SJSA1 (cell line): ENCODE measurements at regions not wholly inside any gene's neighbourhood (a gene's known extent, or its start where the extent isn't known, plus 50 kb on each side); places are given as distances from the start of the nearest gene placed in this dataset.

Experiments used
- DNase-seq, 2 experiments: peaks; one replicate each; pipeline ENCODE4 v3.0.0-alpha.2; 2015 to 2020; ENCODE audit warnings: low spot score in 2 of 2, low read depth in 1 of 2
- H3K27ac ChIP-seq: fragments of 250-450 bp; sonication (Bioruptor Pico); 2 replicates; pipeline ENCODE4 v1.5.1; 2020; ENCODE audit warnings: mild to moderate bottlenecking, moderate library complexity
- H3K27me3 ChIP-seq: fragments of 250-450 bp; sonication (Bioruptor Pico); replicated peaks from 2 replicates; pipeline ENCODE4 v1.5.1; 2020; ENCODE audit warnings: mild to moderate bottlenecking, moderate library complexity
- H3K36me3 ChIP-seq: fragments of 250-450 bp; sonication (Bioruptor Pico); 2 replicates; pipeline ENCODE4 v1.5.1; 2020; ENCODE audit warnings: mild to moderate bottlenecking
- H3K4me1 ChIP-seq: fragments of 250-450 bp; sonication (Bioruptor Pico); replicated peaks from 2 replicates; pipeline ENCODE4 v1.6.1; 2021; ENCODE audit warnings: mild to moderate bottlenecking
- H3K4me3 ChIP-seq: fragments of 250-450 bp; sonication (Bioruptor Pico); 2 replicates; pipeline ENCODE4 v1.5.1; 2020; ENCODE audit warnings: mild to moderate bottlenecking
- H3K9me3 ChIP-seq: fragments of 250-450 bp; sonication (Bioruptor Pico); replicated peaks from 2 replicates; pipeline ENCODE4 v1.5.1; 2020; ENCODE audit warnings: mild to moderate bottlenecking

DNA sequence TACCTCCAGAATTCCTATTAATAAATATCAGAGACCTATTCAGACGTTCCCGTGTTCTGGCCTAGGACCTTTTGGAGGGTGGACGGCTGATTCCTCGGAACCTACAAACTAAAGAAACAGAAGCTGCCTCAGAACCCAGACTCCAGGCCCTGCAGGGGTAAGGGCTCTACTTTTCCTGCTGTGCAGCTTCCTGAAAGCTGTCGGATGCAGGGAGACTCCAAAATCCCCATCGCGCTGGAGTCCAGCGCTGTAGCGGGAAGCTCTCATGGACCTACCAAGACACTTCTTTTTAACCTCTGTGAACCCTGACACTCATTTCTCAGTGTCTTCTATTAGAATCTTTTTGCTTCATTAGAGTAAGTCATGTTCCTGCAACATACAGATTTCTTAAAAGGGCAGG, 244.5 kb upstream of the PITRM1 start:
- H3K4me1 ChIP-seq, result no peaks in the 10 kb centered on the region
- no peak for DNase-seq

DNA sequence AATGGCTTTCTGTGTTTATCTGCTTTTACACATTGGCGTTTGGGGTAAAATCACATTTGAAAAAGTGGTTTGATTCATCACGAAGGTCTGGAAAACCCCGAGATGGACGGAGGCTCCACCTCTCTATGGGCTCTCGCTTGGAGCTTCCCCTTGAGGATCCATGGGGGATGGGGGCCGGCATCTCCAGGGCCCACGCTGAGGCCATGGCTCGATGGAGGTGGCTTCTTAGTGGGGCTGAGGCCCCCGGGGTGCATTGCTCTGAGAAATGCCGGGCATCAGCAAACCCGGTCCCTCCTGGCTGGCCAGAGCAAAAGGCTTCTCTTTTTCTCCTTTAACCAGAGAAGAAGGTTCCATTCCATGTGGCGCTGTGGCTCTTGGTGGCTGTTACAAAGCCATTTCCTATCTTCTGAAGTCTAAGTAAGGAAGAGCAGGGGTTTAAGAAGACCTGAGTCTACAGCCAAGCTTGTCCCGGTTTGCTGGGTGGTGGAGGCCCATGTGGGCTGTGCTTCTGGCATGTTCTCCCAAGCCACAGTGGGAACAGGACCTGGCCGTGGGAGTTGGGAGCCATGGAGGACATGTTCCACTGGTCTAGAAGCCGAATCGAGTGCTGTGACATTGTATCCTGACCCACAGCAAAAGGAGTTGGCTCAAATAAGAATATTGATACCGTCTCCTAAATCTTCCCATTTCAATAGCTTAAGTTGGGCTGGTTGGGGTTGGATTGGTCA, 243.5 kb upstream of the PITRM1 start:
- H3K4me3 ChIP-seq, result no peak overlapping the region
- no peak for DNase-seq
- no peaks in the 10 kb centered on the region for H3K9me3 ChIP-seq
- H3K4me1 ChIP-seq, result no peaks in the 10 kb centered on the region
- H3K27ac ChIP-seq, result no peak overlapping the region
- no peaks in the 10 kb centered on the region for H3K27me3 ChIP-seq
- H3K36me3 ChIP-seq, result no peaks in the 10 kb centered on the region

More for the DNA sequence above, 244.5 kb upstream of the PITRM1 start:
- H3K36me3 ChIP-seq, result no peaks in the 10 kb centered on the region
- no peak overlapping the region for H3K4me3 ChIP-seq
- H3K9me3 ChIP-seq, result no peaks in the 10 kb centered on the region
- no peak overlapping the region for H3K27ac ChIP-seq
- H3K27me3 ChIP-seq, result no peaks in the 10 kb centered on the region

DNA sequence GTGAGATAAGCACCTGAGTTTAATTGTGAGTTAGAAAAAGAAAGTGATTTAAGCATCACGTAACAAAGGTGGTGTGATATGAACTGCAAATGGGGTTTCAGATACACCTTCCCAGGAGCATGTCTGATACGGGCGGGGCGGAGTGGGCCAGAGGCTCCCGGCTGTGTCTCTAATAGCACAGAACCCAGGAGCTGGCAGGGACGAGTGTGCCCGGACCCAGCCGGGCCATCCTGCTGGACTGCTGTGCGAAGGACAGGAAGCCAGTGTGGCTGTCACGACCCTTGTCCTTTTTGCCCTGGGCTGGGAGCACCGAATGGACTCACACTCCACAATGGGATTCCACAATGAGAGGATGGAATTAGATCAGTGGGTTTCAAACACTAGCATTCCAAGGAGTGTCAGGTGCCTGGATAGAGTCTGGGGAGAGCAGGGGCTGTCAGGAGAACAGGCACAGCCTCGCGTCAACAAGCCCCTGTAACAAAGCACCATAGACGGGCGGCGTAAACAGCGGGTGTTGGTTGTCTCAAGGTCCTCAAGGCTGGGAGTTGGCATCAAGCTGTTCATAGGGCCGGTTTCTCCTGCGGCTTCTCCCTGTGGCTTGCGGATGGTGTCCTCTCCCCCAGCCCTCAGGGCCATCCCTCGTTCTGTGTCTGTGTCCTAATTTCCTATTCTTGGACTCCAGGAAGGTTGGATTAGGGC, 242.6 kb upstream of the PITRM1 start:
- H3K4me3 ChIP-seq, result no peak overlapping the region
- no peak for DNase-seq
- no peak overlapping the region for H3K27ac ChIP-seq
- no peaks in the 10 kb centered on the region for H3K36me3 ChIP-seq
- no peaks in the 10 kb centered on the region for H3K4me1 ChIP-seq
- H3K27me3 ChIP-seq, result no peaks in the 10 kb centered on the region
- no peaks in the 10 kb centered on the region for H3K9me3 ChIP-seq

DNA sequence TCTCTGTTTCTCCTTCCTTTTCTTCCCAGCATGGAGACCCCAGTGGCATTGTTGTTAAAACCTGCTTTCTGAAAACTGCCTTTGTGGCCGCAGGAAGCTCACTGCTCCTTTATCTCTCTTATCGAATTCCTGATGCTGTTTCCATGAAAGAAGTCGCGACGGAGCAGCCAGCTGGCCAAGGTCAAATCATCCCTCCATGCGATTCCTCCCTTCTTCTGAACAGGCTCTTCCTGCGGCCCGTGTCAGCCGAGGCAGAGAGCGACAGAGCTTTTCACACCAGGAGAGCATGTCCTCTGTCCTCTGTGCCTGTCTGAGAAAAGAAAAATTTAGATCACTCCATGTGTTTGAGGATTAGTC, 242.1 kb upstream of the PITRM1 start:
- Histone ChIP-seq H3K36me3 (no peaks in the 10 kb centered on the region), H3K27me3 (no peaks in the 10 kb centered on the region), H3K4me3 (no peak overlapping the region), H3K27ac (no peak overlapping the region), H3K9me3 (no peaks in the 10 kb centered on the region), H3K4me1 (no peaks in the 10 kb centered on the region)
- no peak for DNase-seq

DNA sequence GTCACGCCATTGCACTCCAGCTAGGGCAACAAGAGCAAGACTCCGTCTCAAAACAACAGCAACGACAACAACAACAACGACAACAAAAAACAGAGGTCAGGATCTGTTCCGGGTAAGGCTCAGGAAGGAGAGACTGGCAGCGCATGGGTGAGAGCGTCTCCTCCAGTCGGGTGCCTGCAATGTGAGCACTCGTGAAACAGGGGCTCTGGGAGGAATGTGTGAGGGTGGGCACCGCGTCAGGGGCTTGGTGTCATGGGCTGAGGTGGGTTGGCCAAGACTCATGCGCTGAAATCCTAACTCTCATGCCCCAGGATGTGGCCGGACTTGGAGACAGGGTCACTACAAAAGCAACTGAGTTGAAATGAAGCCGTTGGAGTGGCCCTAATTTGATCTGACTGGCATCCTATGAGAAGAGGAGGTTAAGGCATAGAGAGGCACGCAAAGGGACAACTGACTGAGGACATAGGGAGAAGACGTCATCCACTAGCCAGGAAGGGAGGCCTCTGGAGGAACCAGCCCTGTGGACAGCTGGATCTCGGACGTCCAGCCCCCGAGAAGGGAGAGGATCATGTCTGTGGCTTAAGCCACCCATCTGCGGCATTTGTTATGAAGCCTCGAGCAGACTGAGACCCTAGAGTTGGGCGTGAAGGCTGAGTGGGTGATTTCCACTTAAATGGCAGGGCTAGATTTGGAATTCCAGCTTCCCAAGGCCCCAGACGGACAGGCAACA, 241.5 kb upstream of the PITRM1 start:
- no peaks in the 10 kb centered on the region for H3K4me1 ChIP-seq
- H3K27me3 ChIP-seq, result no peaks in the 10 kb centered on the region
- no peaks in the 10 kb centered on the region for H3K36me3 ChIP-seq
- DNase-seq, result no peak
- no peaks in the 10 kb centered on the region for H3K9me3 ChIP-seq
- no peak overlapping the region for H3K27ac ChIP-seq
- H3K4me3 ChIP-seq, result no peak overlapping the region

DNA sequence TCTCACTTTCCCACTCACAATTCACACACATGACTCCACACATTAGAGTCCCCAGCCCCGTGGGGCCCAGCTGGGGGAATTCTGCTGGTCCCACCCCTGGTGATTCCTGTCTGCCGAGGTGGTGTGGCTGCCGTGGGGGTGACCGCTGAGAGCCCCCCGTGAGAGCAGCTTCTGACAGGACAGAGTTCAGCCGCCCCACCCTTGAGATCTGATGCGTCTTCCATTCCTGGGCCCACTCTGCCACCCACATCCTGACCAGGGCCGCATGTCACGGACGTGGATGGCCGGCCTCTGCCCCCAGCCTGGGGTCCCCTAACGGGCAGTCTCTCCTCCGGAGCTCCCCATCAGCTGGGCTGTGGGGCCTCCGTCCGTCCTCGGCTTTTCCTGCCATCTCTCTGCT, 240.1 kb upstream of the PITRM1 start:
- DNase-seq, result no peak
- Histone ChIP-seq H3K27me3 (no peaks in the 10 kb centered on the region), H3K4me3 (no peak overlapping the region), H3K4me1 (no peaks in the 10 kb centered on the region), H3K36me3 (no peaks in the 10 kb centered on the region), H3K9me3 (no peaks in the 10 kb centered on the region), H3K27ac (no peak overlapping the region)

DNA sequence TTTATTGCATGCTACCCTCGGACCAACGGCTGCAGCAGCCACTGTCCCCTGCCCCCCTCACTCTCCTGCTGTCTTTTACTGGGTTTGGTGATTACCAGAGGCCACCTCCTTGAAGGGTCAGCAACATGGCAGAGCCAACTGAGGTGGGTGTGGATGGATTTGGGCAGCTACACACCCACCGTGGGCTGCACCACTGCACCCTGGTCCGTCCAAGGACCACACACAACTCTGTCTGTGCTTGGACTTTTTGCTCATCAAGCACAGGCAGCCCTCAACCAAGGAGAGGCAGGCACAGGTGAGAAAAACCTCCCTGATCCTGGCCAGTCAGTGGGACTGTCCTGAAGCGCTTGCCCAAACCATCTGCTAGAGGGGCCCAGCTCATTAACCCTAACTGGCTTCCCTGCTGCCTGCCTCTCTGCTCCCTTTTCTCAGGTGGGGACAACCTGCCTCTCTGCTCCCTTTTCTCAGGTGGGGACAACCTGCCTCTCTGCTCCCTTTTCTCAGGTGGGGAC, 239.5 kb upstream of the PITRM1 start:
- DNase-seq, result no peak

DNA sequence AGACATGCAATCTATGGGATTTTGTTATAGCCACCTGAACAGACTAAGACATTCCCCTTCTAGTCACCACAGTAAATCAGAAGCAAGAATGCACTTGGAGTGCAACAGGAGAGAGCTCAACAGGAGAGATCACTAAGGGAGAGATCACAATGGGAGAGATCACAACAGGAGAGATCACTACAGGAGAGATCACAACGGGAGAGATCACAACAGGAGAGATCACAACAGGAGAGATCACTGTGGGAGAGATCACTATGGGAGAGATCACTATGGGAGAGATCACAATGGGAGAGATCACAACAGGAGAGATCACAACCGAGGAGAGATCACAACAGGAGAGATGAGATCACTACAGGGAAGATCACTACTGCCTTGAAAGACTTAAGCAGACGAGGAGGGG, 238.5 kb upstream of the PITRM1 start:
- DNase-seq, result no peak
- Histone ChIP-seq H3K4me1 (no peaks in the 10 kb centered on the region), H3K9me3 (no peaks in the 10 kb centered on the region), H3K27ac (no peak overlapping the region), H3K4me3 (no peak overlapping the region), H3K36me3 (no peaks in the 10 kb centered on the region), H3K27me3 (no peaks in the 10 kb centered on the region)

More for the DNA sequence above, 239.5 kb upstream of the PITRM1 start:
- no peaks in the 10 kb centered on the region for H3K4me1 ChIP-seq
- H3K27me3 ChIP-seq, result no peaks in the 10 kb centered on the region
- no peaks in the 10 kb centered on the region for H3K9me3 ChIP-seq
- no peak overlapping the region for H3K4me3 ChIP-seq
- no peak overlapping the region for H3K27ac ChIP-seq
- no peaks in the 10 kb centered on the region for H3K36me3 ChIP-seq

DNA sequence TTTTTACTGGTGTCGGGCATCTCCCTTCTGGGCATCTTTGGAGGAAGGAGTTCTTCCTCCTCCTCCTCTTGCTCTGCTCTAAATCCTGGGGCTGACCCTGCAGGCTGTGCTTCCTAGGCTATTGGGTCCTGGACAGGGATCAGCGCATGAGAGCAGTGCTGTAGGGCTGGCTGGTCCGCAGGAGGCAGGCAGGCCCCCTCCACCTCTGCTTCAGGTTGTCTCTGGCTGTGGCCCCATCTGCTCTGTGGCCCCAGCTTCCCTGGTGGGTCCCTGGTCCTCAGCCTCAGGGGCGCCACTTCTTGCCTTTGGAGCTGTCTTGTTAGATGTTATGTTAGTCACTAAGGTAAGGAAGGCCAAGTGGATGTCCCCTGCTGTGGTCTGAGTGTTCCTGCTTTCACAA, 237.3 kb upstream of the PITRM1 start:
- H3K27me3 ChIP-seq, result no peaks in the 10 kb centered on the region
- no peaks in the 10 kb centered on the region for H3K9me3 ChIP-seq
- no peaks in the 10 kb centered on the region; the same call in 1 of the 2 replicates for H3K4me1 ChIP-seq
- H3K36me3 ChIP-seq, result no peaks in the 10 kb centered on the region
- no peak for DNase-seq
- no peak overlapping the region for H3K27ac ChIP-seq
- no peak overlapping the region for H3K4me3 ChIP-seq

DNA sequence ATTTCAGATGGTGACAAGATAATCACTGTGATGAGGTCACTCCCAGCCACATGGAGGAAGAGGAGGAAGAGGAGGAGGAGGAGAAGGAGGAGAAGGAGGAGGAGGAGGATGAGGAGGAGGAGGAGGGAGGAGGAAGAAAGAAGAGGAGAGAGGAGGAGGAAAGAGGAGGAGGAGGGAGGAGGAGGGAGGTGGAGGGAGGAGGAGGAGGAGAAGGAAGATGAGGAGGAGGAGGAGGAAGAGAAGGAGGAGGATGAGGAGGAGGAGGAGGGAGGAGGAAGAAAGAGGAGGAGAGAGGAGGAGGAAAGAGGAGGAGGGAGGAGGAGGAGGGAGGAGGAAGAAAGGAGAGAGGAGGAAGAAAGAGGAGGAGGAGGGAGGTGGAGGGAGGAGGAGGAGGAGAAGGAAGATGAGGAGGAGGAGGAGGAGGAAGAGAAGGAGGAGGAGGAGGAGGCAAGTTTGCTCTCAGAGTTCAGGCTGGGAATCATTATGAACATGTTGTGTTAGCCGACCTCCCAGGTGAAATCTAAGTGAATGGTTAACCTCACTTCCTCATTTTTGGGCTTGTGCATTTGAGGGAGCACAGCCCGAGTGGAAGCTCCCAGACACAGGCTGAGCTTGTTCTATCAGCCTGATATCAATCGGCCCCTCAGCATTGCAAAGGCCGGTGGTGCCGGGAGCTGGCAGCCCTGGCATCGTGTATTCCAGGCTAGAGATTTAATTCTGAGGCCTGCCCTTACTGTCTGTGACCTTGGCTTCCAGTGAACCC, 236.2 kb upstream of the PITRM1 start:
- DNase-seq, result no peak
- no peak overlapping the region for H3K27ac ChIP-seq
- H3K9me3 ChIP-seq, result no peaks in the 10 kb centered on the region
- H3K4me3 ChIP-seq, result no peak overlapping the region
- H3K4me1 ChIP-seq, result no peaks in the 10 kb centered on the region; the same call in 1 of the 2 replicates
- H3K36me3 ChIP-seq, result no peaks in the 10 kb centered on the region
- H3K27me3 ChIP-seq, result no peaks in the 10 kb centered on the region

DNA sequence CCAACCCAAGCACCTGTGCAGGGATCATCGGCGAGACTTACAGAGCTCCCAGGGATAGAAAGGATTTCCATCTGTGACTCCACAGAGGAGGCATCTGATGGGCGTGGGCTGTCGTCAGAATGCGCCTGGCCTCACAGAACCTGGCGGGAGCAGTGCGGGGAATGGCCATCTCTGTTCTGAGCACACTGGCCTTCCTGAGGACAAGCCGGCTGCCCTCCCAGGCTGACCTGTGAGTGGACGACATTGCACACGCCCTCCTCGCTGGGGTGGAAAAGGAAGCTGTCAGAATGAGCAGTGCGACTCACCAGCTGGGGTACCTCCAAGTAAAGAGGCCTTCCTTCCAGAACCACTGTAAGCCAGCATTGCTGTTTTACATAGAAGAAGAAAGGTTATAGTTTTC, 234.6 kb upstream of the PITRM1 start:
- no peak for DNase-seq
- H3K4me3 ChIP-seq, result no peak overlapping the region
- no peaks in the 10 kb centered on the region for H3K27me3 ChIP-seq
- no peaks in the 10 kb centered on the region for H3K36me3 ChIP-seq
- no peaks in the 10 kb centered on the region for H3K9me3 ChIP-seq
- peaks cover 3% of the 10 kb centered on the region for H3K4me1 ChIP-seq
- H3K27ac ChIP-seq, result no peak overlapping the region

DNA sequence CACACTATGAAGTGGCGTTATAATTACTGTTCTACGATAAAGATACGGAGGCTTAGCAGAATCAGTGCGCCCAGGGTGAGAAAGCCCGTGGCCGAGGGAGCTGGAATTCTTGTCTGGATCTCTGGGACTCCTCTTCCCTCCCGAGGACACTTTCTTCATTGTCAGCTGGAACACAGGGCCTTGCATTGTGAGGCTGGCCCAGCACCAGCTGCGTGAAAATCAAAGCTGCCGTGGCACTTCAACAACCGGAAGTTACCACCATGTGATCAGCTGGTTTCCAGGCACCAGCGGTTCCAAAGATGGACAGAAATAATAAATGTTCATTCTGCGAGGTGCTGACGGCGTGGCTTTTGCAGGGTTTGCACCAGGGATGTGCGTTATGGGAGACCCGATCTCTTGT, 234.0 kb upstream of the PITRM1 start:
- no peaks in the 10 kb centered on the region for H3K27me3 ChIP-seq

DNA sequence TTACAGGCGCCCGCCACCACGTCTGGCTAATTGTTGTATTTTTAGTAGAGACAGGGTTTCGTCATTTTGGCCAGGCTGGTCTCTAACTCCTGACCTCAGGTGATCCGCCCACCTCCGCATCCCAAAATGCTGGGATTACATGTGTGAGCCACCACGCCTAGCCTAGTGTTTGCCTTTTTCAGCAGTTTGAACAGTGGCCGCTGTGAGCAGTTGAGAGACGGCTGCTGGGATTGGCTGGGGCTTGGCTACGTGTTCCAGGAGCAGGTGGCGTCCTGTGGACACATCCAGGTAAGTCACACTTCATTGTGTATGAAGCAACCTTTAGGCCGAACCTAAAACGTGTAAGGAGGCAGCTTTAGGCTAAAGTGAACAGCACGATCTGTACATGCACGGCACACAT, 231.8 kb upstream of the PITRM1 start:
- Histone ChIP-seq H3K4me1 (peaks cover 31% of the 10 kb centered on the region), H3K4me3 (no peak overlapping the region), H3K27me3 (no peaks in the 10 kb centered on the region), H3K36me3 (no peaks in the 10 kb centered on the region), H3K27ac (no peak overlapping the region), H3K9me3 (no peaks in the 10 kb centered on the region)
- DNase-seq, result no peak

More for the DNA sequence above, 234.0 kb upstream of the PITRM1 start:
- no peak for DNase-seq
- H3K36me3 ChIP-seq, result no peaks in the 10 kb centered on the region
- no peak overlapping the region for H3K27ac ChIP-seq
- peaks cover 10% of the 10 kb centered on the region for H3K4me1 ChIP-seq
- H3K9me3 ChIP-seq, result no peaks in the 10 kb centered on the region
- H3K4me3 ChIP-seq, result no peak overlapping the region
